ENCODE measurements at regions not wholly inside any gene's neighbourhood (a gene's known extent, or its start where the extent isn't known, plus 50 kb on each side); places are given as distances from the start of the nearest gene placed in this dataset.

DNA sequence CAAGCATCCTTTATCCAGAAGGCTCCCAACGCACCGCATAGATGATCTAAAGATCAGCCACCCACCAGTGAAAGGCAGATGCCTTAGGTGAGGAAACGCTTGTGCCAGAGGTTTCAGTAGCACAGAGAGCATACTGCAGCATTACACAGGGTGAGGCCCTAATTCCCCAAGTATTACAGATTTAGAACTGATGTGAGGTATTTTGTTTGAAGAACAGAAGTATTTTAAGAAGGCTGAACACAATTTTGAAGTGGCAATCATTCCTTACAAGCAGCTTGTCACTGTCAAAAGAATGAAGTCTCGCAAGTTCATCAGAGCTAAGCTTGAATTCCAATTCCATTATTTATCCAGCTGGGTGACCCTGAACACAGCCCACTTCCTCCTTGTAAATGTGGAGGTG lies 70.0 kb upstream of the FAT3 start:
- no peaks in the 10 kb centered on the region for H3K27me3 ChIP-seq (ENCODE audit: insufficient read depth, poor library complexity, severe bottlenecking)
- no peak overlapping the region for H3K27ac ChIP-seq (replicated peaks)
- no peak for DNase-seq (ENCODE audit: low read depth in 1 of 2, low spot score in 1 of 2)
- TF ChIP-seq, protein P1, sequence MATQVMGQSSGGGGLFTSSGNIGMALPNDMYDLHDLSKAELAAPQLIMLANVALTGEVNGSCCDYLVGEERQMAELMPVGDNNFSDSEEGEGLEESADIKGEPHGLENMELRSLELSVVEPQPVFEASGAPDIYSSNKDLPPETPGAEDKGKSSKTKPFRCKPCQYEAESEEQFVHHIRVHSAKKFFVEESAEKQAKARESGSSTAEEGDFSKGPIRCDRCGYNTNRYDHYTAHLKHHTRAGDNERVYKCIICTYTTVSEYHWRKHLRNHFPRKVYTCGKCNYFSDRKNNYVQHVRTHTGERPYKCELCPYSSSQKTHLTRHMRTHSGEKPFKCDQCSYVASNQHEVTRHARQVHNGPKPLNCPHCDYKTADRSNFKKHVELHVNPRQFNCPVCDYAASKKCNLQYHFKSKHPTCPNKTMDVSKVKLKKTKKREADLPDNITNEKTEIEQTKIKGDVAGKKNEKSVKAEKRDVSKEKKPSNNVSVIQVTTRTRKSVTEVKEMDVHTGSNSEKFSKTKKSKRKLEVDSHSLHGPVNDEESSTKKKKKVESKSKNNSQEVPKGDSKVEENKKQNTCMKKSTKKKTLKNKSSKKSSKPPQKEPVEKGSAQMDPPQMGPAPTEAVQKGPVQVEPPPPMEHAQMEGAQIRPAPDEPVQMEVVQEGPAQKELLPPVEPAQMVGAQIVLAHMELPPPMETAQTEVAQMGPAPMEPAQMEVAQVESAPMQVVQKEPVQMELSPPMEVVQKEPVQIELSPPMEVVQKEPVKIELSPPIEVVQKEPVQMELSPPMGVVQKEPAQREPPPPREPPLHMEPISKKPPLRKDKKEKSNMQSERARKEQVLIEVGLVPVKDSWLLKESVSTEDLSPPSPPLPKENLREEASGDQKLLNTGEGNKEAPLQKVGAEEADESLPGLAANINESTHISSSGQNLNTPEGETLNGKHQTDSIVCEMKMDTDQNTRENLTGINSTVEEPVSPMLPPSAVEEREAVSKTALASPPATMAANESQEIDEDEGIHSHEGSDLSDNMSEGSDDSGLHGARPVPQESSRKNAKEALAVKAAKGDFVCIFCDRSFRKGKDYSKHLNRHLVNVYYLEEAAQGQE (IDR thresholded peaks at IDR 0.05; ENCODE audit: insufficient replicate concordance, low read depth): no peak
- TF ChIP-seq POLR2AphosphoS5 (IDR thresholded peaks at IDR 0.05; ENCODE audit: low read depth): no peak
- no peak for TF ChIP-seq SPI1 (IDR thresholded peaks at IDR 0.05; ENCODE audit: borderline replicate concordance, low read depth)
- no peak for TF ChIP-seq GABPA (IDR thresholded peaks at IDR 0.05; ENCODE audit: low read depth)
- TF ChIP-seq, protein P2, sequence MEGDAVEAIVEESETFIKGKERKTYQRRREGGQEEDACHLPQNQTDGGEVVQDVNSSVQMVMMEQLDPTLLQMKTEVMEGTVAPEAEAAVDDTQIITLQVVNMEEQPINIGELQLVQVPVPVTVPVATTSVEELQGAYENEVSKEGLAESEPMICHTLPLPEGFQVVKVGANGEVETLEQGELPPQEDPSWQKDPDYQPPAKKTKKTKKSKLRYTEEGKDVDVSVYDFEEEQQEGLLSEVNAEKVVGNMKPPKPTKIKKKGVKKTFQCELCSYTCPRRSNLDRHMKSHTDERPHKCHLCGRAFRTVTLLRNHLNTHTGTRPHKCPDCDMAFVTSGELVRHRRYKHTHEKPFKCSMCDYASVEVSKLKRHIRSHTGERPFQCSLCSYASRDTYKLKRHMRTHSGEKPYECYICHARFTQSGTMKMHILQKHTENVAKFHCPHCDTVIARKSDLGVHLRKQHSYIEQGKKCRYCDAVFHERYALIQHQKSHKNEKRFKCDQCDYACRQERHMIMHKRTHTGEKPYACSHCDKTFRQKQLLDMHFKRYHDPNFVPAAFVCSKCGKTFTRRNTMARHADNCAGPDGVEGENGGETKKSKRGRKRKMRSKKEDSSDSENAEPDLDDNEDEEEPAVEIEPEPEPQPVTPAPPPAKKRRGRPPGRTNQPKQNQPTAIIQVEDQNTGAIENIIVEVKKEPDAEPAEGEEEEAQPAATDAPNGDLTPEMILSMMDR (IDR thresholded peaks at IDR 0.05; ENCODE audit: insufficient read depth, low read length): no peak
- H3K4me3 ChIP-seq (replicated peaks; ENCODE audit: insufficient read depth, low read length): no peak overlapping the region

DNA sequence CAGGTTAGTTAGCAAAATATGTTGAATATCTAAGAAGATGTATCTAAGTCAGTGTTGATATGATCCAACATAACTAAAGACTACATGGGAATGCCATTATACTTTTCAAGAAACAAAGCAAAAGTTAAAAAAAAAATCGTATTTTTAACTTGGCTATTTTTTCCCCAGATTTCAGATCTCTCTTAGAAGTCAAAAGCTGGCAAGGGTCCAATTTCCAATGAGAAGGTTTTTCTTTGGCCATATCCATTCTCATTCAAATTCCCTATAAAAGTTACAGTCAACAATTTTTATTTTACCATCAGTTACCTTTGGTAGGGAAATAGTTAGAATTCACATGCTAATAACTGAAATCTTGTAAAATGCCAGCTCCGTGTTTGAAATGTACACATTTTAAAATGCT lies 70.5 kb upstream of the FAT3 start:
- H3K27me3 ChIP-seq (ENCODE audit: insufficient read depth, poor library complexity, severe bottlenecking): no peaks in the 10 kb centered on the region
- TF ChIP-seq GABPA (IDR thresholded peaks at IDR 0.05; ENCODE audit: low read depth): no peak
- no peak for TF ChIP-seq POLR2AphosphoS5 (IDR thresholded peaks at IDR 0.05; ENCODE audit: low read depth)
- TF ChIP-seq, protein P2 (IDR thresholded peaks at IDR 0.05; ENCODE audit: insufficient read depth, low read length): no peak
- no peak for TF ChIP-seq SPI1 (IDR thresholded peaks at IDR 0.05; ENCODE audit: borderline replicate concordance, low read depth)
- TF ChIP-seq, protein P1 (IDR thresholded peaks at IDR 0.05; ENCODE audit: insufficient replicate concordance, low read depth): no peak
- H3K27ac ChIP-seq (replicated peaks): no peak overlapping the region
- no peak for DNase-seq (ENCODE audit: low read depth in 1 of 2, low spot score in 1 of 2)
- no peak overlapping the region for H3K4me3 ChIP-seq (replicated peaks; ENCODE audit: insufficient read depth, low read length)

DNA sequence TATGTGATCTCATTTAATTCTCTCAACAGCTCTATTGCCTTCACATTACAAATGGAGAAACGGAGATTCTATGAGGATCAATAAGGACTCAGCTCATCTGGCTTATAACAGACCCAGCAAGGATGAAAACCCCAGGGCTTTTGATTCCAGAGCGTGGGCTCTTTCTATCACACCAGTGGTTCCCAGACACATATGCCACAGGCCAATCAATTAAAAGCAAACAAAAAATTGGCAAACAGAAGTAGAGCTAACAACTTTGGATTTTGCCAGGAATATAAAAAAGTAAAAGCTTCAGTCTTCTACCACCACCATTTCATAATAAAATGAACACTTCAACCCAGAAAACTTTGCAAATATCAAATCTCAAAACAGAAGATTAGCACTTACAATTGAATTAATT lies 71.1 kb upstream of the FAT3 start:
- Histone ChIP-seq H3K27me3 (ENCODE audit: insufficient read depth, poor library complexity, severe bottlenecking) (no peaks in the 10 kb centered on the region), H3K27ac (replicated peaks) (no peak overlapping the region), H3K4me3 (replicated peaks; ENCODE audit: insufficient read depth, low read length) (no peak overlapping the region)
- no peak for DNase-seq (ENCODE audit: low read depth in 1 of 2, low spot score in 1 of 2)
- TF ChIP-seq, protein P2 (IDR thresholded peaks at IDR 0.05; ENCODE audit: insufficient read depth, low read length): no peak
- TF ChIP-seq, protein P1 (IDR thresholded peaks at IDR 0.05; ENCODE audit: insufficient replicate concordance, low read depth): no peak
- no peak for TF ChIP-seq SPI1 (IDR thresholded peaks at IDR 0.05; ENCODE audit: borderline replicate concordance, low read depth)
- TF ChIP-seq POLR2AphosphoS5 (IDR thresholded peaks at IDR 0.05; ENCODE audit: low read depth): no peak
- TF ChIP-seq GABPA (IDR thresholded peaks at IDR 0.05; ENCODE audit: low read depth): no peak
